H1 (cell line): ENCODE measurements at regions not wholly inside any gene's neighbourhood (a gene's known extent, or its start where the extent isn't known, plus 50 kb on each side); places are given as distances from the start of the nearest gene placed in this dataset.

Experiments
- CTBP2 ChIP-seq: IDR thresholded peaks from 2 replicates; pipeline ENCODE4 v1.7.0; 2011; ENCODE audit warnings: borderline replicate concordance, mild to moderate bottlenecking, moderate library complexity, mixed read lengths, low read length; ENCODE audit not compliant: insufficient read depth, insufficient read length
- EP300 ChIP-seq, 2 experiments: IDR thresholded peaks; 1 replicate in 1 of 2; 2 replicates in 1 of 2; pipeline ENCODE4 v1.6.1; 2011 to 2012; ENCODE audit warnings: low read depth in 2 of 2, low read length in 2 of 2, mild to moderate bottlenecking in 2 of 2, borderline replicate concordance in 1 of 2, inconsistent platforms in 1 of 2, moderate library complexity in 1 of 2
- SAP30 ChIP-seq: fragments of 300-600 bp; sonication (generic); IDR thresholded peaks from 2 replicates; pipeline ENCODE4 v1.7.1; 2012; ENCODE audit warnings: low read length, moderate library complexity, mild to moderate bottlenecking, inconsistent platforms; ENCODE audit not compliant: insufficient read depth, insufficient replicate concordance

GRCh38 chr16:54783980-54784379 lies 146.7 kb upstream of the IRX5 start (continued):
- TF ChIP-seq CTBP2 (no peak), SAP30 (no peak), EP300 (IDR thresholded peaks at IDR 0.05; ENCODE audit: borderline replicate concordance in 1 of 2, low read depth in 2 of 2, low read length in 2 of 2) (no peak)
- TF ChIP-seq, all 59 proteins: peak for 0
